DMS 273 treated with DMSO at 0.1 percent for 48 hours (cell line): ENCODE measurements at regions not wholly inside any gene's neighbourhood (a gene's known extent, or its start where the extent isn't known, plus 50 kb on each side); places are given as distances from the start of the nearest gene placed in this dataset.
"Not testable (repeated sequence)": the region's sequence is repeated elsewhere in the genome, so short reads cannot be mapped to it uniquely, and the experiment has no call there.

Experiments
- DNase-seq: peaks from one replicate; lab custom pipeline; 2025; lab: John Stamatoyannopoulos, UW

DNA sequence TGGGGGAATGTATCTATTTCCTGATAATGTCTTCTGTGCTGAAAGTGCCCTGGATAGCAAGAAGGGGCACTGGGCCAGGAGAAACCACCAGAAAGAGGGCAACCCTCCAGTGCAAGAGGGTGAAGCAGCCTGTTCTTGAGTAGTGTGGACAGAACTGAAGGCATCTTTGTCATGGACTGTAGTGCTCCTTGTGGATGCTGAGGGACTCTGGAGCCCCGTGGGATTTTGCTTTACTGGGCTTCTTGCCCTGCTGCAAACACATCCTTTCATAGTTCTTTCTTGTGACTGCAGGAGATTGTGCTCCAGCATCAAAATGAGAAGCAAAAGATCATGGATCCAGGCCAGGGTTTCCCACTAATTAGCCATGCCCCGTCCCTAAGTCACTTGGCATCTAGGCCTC lies 300.6 kb downstream of the ZNF326 start:
- DNase-seq: no peak

DNA sequence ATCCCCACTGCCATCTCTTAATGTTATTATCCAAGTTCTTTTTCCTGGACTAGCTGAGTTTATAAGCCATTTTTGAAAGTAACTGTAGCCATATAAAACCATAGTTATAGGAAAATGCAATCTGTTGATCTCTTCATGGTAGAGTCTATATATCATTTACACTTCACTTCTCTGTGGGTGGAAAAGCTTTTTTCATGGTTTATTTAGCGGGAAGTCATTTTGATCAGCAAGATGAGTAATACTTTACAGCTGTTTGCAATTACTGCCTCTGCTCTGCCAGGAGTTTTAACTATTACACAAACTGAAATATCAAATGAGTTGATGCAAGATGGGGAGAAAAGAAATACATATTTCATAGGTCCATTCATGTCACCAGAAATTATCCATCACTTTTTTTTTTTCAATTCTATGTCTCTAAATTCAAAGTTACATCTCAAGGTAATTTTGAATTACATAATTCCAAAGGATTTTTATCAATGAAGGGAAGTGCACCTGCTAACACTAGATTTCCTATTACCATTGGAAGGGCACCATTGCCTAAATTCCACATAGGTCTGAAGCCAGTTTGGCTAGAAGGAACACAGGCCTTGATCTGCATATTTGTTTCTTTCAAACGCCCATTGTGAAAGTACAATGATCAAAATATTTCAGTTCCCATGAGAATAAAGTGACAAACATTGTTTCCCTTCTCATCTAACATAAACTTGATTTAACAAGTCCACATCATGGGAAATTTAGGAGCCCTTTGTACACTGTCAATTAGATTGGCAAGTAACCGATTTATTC lies 296.7 kb downstream of the ZNF326 start:
- no peak for DNase-seq

DNA sequence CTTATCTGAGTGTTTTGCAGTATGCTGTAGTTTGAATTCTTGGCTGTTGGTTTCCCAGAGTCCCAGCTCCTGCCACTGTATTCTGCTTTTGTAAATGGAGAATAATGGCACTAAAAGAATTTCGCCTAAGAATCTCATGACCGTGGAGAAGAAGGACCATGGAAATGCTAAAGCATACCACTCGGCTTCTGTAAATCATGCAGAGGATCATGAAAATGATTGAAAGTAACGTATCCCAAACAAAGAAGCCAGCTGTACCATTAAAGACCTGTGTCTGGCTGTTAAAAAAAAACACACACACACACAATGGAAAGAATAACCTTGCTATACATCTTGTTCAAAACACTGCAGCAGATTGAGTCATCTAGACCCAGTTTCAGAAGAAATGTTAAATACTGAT lies 287.9 kb downstream of the ZNF326 start:
- no peak for DNase-seq

DNA sequence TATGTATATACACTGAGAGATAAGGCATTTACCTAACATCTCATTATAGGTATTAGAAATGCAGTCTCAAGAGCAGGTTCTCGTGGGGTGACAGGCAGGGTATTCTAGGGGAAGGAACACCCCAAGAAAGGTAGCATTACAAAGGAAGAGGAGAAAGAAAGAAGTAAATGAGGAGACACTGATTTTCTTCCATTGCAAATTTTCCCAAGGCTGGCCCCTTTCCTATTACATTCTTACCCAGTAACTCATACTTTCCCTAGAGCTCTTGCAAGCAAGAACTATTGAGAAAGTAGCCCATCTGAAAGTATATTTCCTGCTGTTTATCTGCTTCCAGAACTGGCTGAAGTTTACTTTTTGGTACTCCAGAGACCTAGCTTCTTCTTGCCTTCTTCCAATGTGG lies 287.0 kb downstream of the ZNF326 start:
- not testable (repeated sequence) for DNase-seq

DNA sequence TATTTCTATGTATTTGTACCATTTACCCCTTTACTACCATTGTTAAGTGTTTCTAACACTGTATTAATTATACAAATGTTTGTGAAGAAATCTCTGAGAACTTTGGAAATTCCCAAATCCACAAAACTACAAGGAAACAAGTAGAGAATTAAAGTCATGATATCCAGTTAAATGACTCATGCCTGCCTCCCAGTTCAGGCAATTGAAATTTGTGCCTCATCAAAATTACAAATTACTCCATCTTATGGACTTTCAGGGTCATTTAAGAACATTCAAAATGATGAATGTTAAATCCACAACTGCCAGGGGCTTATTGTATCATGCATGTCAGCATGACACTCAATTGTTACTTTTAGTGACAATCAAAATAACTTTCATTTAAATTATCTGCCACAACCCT lies 282.4 kb downstream of the ZNF326 start:
- no peak for DNase-seq

DNA sequence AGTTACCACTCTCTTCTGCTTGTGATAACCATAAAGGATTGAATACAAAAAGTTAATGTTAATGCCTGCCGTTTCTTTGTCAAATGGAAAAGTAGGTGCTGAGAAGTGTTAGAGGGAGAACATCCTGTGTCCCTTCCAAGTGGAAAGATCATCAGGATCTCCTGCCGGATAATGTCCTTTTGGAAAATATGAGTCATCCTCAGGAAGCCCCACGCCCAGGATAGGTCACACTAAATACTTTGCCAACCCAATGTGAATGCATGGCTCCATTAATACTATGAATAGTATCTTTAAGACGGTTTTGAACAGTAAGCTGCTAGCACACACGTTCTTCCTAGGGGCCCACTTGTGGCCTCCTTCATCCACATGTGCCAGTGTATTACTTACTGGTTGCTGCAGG lies 279.5 kb downstream of the ZNF326 start:
- DNase-seq: no peak

DNA sequence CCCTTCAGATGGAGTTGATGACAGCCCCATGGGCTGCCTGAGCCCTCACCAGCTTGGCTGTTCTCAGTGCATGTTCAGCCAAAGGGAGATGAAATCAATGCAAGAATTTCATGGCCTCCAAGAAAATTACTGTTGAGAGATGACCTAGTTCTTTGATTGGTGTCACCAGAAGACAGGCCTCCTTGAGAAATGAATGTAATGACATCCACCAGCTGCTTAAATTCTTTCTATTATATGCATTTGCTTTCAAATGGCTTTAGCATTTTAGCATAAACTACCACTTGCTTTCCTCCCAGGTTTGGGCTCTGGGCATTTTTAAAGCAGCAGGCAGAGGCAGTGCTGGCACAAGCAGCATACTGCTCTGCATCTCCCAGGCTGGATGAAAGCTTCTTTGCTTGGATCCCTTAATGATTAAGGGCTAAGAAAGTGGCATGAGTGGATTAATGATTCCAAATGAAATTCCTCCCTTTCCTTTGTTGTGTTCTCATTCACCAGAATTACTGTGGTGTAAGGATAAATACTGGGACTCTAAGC lies 278.4 kb downstream of the ZNF326 start:
- no peak for DNase-seq

DNA sequence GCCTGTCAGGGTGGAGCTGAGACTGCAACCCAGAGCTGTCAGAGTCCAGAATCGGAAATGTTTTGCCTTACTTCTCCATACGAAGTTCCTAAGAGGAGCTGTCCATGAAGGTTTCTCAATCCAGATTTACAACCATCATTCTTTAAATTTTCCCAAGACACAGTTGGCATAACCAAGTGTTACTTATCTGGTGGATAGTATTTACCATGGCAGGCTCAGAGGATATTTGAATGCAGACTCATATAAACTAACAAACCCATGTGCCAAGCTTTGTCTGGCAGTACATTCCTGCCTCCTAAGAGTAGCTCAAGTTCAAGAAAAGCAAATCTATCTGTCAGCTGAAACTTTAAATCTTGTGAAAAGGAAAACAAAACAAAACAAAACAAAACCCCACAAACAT lies 267.9 kb downstream of the ZNF326 start:
- DNase-seq: no peak

DNA sequence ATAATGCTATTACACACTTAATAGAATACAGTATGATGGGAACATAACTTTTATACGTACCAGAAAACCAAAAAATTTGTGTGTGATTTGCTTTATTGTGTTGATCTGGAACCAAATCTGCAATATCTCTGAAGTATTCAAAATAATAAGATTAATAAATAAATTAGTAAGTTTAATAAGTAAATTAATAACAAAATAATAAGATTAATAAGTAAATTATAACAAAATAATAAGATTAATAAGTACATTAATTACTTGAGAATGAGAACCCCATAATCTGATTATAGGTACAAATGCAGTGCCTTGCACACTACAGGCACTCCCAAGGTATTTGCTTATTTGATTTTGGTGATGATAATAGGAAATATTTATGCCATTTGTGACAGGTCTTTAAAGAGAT lies 267.4 kb downstream of the ZNF326 start:
- no peak for DNase-seq

DNA sequence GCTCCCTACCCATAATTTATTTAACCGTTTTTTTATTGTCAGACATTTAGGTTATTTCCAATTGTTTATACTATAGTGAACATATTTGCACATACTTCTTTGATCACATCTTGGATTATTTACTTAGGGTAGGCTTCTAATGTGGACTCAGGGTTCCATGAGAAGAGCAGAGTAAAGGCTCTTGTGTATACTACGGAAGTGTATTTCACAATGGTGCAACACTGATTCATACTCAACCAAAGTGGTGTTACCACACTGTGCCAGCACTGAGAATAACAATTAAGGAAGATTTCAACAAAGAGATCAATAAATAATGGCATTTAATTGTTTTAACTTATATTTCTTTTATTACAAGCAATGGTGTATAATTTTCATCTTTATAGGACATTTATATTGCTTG lies 251.2 kb downstream of the ZNF326 start:
- DNase-seq: no peak

DNA sequence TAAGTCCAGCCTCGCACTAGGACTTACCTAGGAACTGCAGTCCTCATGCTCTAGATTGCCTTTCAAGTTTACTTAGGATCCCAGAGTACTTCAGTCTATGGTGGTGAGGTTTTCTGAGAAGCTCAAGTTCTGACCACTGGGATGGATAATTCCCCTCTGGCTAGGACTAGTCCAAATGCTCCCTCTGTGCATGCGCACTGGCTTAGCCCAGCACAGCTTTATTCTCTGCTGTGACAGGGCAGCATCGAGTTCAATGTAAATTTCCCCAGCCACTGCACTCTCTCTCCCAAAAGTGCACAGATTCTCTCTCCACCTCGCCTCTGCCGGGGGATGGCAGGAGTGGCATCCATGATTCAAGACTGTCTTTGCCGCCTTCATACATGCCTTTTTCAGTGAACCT lies 241.6 kb downstream of the ZNF326 start:
- no peak for DNase-seq

DNA sequence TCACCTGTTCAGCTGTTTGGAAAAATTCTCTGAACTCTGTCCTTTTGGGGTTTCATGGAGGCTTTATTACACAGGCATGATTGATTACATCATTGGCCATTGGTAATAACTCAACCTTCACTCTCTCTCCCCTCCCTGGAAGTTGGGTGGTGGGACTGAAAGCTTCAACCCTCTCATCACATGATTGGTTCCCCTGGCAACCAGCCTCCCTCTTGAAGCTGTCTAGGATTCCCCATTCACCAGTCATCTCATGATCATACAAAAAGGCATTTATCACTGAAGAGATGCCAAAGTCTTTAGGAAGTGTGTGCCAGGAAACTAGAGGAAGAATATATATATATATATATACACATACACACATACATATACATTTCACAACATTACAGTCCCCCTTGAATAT lies 228.5 kb downstream of the ZNF326 start:
- DNase-seq: no peak

DNA sequence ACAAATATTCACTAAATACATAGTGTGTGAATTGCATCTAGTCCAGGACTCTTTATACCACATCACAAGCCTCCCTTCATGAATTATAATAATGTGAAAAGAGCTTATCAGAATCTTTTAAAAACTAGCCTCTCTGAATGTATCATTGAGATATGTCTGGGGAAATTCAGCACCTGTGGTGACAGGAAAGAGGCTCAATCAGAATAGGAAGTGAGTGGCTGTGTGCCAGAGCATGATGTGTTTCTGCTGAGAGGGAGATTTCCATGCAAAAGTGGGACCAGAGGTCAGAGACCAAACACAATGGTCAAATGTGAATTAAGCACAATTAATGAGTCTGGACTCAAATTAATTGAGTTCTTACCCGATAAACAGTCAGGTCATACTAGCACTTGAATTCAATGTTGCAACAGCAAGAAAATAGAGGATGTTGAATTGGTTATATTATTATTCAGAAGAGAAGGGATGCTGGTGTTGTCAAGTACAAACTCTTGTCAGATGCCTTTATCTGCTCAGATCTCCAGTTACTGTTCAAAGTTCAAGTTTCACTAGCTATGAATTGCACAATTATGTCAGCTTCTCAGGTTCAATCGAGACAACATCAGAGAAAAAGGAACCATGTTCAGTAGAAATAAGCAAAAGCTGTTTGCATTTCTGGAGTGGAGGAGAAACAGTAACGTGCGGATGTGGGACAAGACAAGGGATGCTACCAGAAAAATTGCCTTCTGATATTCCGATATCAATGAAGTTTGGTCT lies 226.2 kb downstream of the ZNF326 start:
- no peak for DNase-seq

DNA sequence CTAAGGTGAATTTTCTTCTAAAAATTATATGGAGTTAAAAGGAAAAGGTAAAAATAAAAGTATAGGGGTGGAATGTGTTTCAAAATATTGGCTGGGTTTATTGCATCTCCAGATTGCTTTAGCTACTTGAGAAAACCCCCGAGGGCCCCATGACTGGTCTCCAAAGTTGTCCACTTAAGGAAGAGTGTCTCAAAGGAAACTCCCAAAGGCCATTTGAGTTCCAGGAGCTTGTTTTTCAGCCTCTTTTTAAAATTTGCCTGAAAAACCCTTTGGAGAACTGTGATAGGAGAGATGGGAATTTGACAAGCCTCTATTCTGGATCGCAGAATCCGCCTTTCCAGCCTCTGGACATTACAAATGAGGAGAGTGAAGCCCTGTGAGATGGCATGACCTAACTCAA lies 225.6 kb downstream of the ZNF326 start:
- no peak for DNase-seq

DNA sequence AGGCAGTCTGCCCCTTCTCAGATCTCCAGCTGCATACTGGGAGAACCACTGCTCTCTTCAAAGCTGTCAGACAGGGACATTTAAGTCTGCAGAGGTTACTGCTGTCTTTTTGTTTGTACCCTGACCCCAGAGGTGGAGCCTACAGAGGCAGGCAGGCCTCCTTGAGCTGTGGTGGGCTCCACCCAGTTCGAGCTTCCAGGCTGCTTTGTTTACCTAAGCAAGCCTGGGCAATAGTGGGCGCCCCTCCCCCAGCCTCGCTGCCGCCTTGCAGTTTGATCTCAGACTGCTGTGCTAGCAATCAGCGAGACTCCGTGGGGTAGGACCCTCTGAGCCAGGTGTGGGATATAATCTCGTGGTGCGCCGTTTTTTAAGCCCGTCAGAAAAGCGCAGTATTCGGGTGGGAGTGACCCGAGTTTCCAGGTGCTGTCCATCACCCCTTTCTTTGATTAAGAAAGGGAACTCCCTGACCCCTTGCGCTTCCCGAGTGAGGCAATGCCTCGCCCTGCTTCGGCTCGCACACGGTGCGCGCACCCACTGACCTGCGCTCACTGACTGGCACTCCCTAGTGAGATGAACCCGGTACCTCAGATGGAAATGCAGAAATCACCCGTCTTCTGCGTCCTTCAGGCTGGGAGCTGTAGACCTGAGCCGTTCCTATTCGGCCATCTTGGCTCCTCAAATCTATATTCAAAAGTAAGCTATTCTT lies 224.4 kb downstream of the ZNF326 start:
- not testable (repeated sequence) for DNase-seq

DNA sequence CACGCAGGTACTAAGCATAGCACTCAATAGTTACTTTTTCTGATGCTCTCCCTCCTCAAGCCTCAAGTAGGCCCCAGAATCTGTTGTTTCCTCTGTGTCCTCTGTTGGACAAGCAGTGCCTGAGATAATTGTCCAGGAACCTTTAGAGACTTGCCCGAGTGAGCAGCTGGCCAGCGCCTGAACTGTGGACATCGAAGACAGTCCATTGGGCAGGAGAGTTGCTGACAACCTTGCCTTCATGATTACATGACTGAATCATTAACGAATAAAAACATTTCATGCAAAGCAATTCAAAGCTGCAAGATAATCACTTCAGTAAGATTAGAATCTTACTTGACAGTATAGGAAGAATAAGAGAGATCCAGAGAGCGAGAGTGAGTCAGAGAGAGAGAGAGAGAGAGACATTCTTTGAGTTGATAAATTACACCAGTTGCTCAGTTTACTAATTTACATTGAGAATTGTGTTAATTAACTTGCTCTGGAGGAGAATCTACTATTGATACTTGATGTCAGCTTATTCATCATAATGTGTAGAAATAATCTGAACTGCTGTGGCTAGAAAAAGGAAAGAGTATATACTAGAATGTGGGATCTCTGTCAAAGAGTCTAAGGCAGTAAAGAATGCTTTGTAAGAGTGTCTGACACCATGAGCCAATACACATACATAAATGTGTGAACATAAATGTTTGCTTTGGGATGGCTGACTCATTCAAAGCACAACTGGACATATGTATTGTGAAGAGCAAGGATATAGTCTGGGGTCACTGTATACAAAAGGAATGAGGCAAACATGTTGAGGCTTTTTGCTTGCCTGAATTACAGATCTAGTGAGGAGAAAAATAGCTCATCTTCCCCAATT lies 216.0 kb downstream of the ZNF326 start:
- DNase-seq: no peak

DNA sequence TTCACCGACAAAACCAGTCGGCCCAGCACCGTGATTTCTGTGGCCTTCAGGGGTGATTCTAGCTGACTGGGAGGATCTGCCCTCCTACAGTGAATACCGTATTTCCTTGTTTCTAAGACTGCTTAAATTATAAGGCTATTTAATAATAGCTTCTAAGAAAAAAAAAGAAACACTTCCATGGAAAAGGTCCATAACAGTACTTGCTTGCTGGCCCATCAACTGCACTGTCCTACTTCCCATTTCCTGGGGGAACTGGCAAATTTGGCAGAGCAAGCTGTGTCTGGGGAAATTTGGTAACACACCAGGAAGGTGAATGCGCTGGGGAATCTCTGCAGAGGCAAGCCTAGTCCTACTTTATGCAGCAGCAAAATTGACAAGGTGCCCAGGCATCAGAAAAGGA lies 214.0 kb downstream of the ZNF326 start:
- DNase-seq: no peak

DNA sequence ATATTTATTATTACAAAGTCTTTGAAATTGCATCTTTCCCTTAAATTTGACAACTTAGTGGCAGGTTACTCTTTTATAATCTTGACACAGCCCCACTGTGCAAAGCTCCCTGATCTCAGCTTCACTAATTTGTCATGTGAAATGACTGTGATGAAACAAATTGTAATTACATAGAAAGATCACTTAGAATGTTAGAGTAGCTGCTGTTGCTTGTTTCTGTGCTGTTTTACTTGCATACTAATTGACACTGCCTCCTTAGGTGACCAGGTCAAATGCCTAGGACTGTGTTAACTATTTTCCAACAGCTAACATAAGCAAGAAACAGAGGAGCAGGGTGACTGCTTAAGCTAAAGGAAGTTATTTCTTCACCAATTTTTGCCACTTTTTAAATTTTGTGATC lies 211.3 kb downstream of the ZNF326 start:
- DNase-seq: no peak

DNA sequence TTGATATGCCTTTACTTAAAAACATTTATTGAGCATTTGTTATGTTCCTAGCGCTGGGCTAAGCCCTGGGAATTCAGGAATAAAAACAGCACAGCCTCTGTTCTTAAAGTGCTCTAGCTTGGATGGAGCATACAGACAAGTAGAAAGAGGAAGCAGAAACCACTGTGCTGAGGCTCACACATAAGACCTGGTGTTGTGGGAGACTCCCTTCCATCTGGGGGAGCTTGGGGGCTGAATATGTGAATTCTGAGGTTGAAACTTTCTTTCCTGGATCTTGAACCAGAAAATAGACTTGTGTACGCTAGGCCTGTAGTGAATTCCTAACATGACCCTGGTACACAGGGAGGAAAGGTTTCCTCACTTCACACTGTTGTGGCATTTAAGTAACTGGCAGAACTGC lies 209.9 kb downstream of the ZNF326 start:
- DNase-seq: no peak

DNA sequence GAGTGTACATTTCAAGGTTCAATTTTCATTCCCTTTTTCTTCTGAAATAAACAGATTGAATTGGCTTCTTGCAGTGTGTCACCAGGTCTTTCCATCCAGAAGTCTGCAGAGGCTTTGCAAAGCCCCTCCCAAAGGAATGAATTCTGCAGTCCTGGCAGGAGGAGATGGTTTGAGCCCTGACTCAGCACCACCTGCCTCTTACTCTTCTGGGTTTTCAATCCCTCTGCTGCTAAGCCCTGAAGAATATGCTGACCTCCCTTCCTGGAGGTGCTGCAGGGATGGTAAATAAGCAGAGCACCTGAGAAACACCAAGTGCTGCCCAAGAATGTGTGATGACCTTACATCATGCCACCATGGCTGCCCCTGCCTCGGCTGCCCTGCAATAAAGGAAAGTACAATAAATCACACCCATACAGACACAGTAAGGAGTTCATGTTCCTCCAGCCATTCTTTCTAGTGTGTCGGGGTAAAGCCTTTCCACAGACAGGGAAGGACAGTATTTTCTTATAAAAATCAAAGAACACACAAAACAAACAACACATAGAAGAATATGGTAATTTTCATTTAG lies 209.2 kb downstream of the ZNF326 start:
- no peak for DNase-seq
